HFFc6 (cell line): ENCODE measurements at regions not wholly inside any gene's neighbourhood (a gene's known extent, or its start where the extent isn't known, plus 50 kb on each side); places are given as distances from the start of the nearest gene placed in this dataset.

Source experiments
- DNase-seq: peaks from one replicate; pipeline ENCODE4 v3.0.0-alpha.2; 2018
- H3K27ac Mint-ChIP-seq: 2 replicates; pipeline ENCODE4 v1.8.0; 2020; ENCODE audit warnings: mild to moderate bottlenecking, mixed read lengths
- H3K27me3 Mint-ChIP-seq: 2 replicates; pipeline ENCODE4 v1.8.0; 2021; ENCODE audit warnings: mild to moderate bottlenecking, moderate library complexity, mixed read lengths; ENCODE audit not compliant: insufficient read depth
- H3K36me3 Mint-ChIP-seq: 2 replicates; pipeline ENCODE4 v1.8.0; 2021; ENCODE audit warnings: low read depth, mixed read lengths
- H3K4me1 Mint-ChIP-seq: 2 replicates; pipeline ENCODE4 v1.8.0; 2020; ENCODE audit warnings: low read depth, mixed read lengths
- H3K4me3 Mint-ChIP-seq: 2 replicates; pipeline ENCODE4 v1.8.0; 2020; ENCODE audit warnings: mild to moderate bottlenecking, moderate library complexity, mixed read lengths
- H3K9me3 Mint-ChIP-seq: 2 replicates; pipeline ENCODE4 v1.8.0; 2020; ENCODE audit warnings: mild to moderate bottlenecking, mixed read lengths
- CTCF ChIP-seq: fragments of 200-600 bp; sonication (generic); IDR thresholded peaks from 2 replicates; pipeline ENCODE4 v1.5.0; 2021; ENCODE audit warnings: antibody characterized with exemption, mild to moderate bottlenecking

GRCh38 chr21:17738176-17738953 lies 80.8 kb downstream of the C21orf91 start:
- no peaks in the 10 kb centered on the region; the same call in 1 of the 2 replicates for H3K9me3 Mint-ChIP-seq
- DNase-seq = no peak
- no peaks in the 10 kb centered on the region for H3K36me3 Mint-ChIP-seq
- H3K4me3 Mint-ChIP-seq = no peak overlapping the region
- peaks cover 9% of the 10 kb centered on the region for H3K27me3 Mint-ChIP-seq
- H3K27ac Mint-ChIP-seq = no peak overlapping the region
- H3K4me1 Mint-ChIP-seq = no peaks in the 10 kb centered on the region
- no peak for TF ChIP-seq CTCF

GRCh38 chr21:17736072-17736471 lies 83.1 kb downstream of the C21orf91 start:
- Mint-ChIP-seq H3K36me3 (no peaks in the 10 kb centered on the region), H3K27me3 (peaks cover 9% of the 10 kb centered on the region), H3K4me3 (no peak overlapping the region), H3K9me3 (no peaks in the 10 kb centered on the region; the same call in 1 of the 2 replicates), H3K4me1 (no peaks in the 10 kb centered on the region), H3K27ac (no peak overlapping the region)
- no peak for DNase-seq
- no peak for TF ChIP-seq CTCF

- Mint-ChIP-seq H3K27me3 (peaks cover 7% of the 10 kb centered on the region), H3K4me1 (peaks cover 5% of the 10 kb centered on the region; the same call in 1 of the 2 replicates), H3K4me3 (no peak overlapping the region), H3K9me3 (no peaks in the 10 kb centered on the region; the same call in 1 of the 2 replicates), H3K36me3 (no peaks in the 10 kb centered on the region), H3K27ac (no peak overlapping the region)
- DNase-seq = no peak
- no peak for TF ChIP-seq CTCF
Observed at GRCh38 chr21:17733209-17733608, 85.9 kb downstream of the C21orf91 start.

GRCh38 chr21:17732306-17732705 lies 86.8 kb downstream of the C21orf91 start:
- Mint-ChIP-seq H3K36me3 (no peaks in the 10 kb centered on the region), H3K27ac (no peak overlapping the region), H3K9me3 (no peaks in the 10 kb centered on the region; the same call in 1 of the 2 replicates), H3K27me3 (peaks cover 9% of the 10 kb centered on the region), H3K4me3 (no peak overlapping the region), H3K4me1 (peaks cover 5% of the 10 kb centered on the region; the same call in 1 of the 2 replicates)
- TF ChIP-seq CTCF = no peak
- no peak for DNase-seq

- no peaks in the 10 kb centered on the region for H3K36me3 Mint-ChIP-seq
- DNase-seq = no peak
- H3K27ac Mint-ChIP-seq = no peak overlapping the region
- H3K4me3 Mint-ChIP-seq = no peak overlapping the region
- no peaks in the 10 kb centered on the region; the same call in 1 of the 2 replicates for H3K9me3 Mint-ChIP-seq
- TF ChIP-seq CTCF = no peak
- H3K27me3 Mint-ChIP-seq = peaks cover 8% of the 10 kb centered on the region
- H3K4me1 Mint-ChIP-seq = peaks cover 5% of the 10 kb centered on the region; the same call in 1 of the 2 replicates
Observed at GRCh38 chr21:17731554-17731953, 87.6 kb downstream of the C21orf91 start.
